Gastrocnemius medialis (tissue), 4 donors: ENCODE measurements at regions not wholly inside any gene's neighbourhood (a gene's known extent, or its start where the extent isn't known, plus 50 kb on each side); places are given as distances from the start of the nearest gene placed in this dataset.
A peak's percentile ranks its signal among the peaks of the same experiment; 100 is the strongest.
"Not testable (repeated sequence)": the region's sequence is repeated elsewhere in the genome, so short reads cannot be mapped to it uniquely, and the experiment has no call there.

Experiments
- ATAC-seq, 2 donors: fragments of 150-250 bp; one replicate each; pipeline ENCODE4 v1.9.1; 2016
- DNase-seq, 2 donors: peaks; one replicate each; pipeline ENCODE4 v3.0.0-alpha.2; 2019
- H3K27ac ChIP-seq, 4 donors: fragments of 200-600 bp; sonication (generic); 1 replicate in 1 of 4; 2 replicates in 3 of 4; pipeline ENCODE4 v1.5.1; 2016 to 2018; ENCODE audit warnings: mild to moderate bottlenecking in 2 of 4, moderate library complexity in 1 of 4
- H3K27me3 ChIP-seq, 3 donors: fragments of 200-600 bp; sonication (generic) in 2 of 3; 1 replicate in 1 of 3; 2 replicates in 2 of 3; pipeline versions ENCODE4 v1.5.1 to v1.6.0; 2016 to 2019; ENCODE audit warnings: mild to moderate bottlenecking in 1 of 3, moderate library complexity in 1 of 3
- H3K36me3 ChIP-seq, 2 donors: fragments of 200-600 bp; sonication (generic) in 1 of 2; one replicate each; pipeline ENCODE4 v1.5.1; 2017 to 2018
- H3K4me1 ChIP-seq, 2 donors: fragments of 200-600 bp; sonication (generic) in 1 of 2; one replicate each; pipeline ENCODE4 v1.5.1; 2016 to 2017; ENCODE audit warnings: mild to moderate bottlenecking in 2 of 2
- H3K4me3 ChIP-seq, 4 donors: fragments of 200-600 bp; sonication (generic) in 3 of 4; 1 replicate in 1 of 4; 2 replicates in 3 of 4; pipeline ENCODE4 v1.5.1; 2016 to 2019; ENCODE audit warnings: mild to moderate bottlenecking in 2 of 4
- H3K9me3 ChIP-seq, 3 donors: fragments of 200-600 bp; sonication (generic) in 2 of 3; 1 replicate in 1 of 3; 2 replicates in 2 of 3; pipeline ENCODE4 v1.5.1; 2016 to 2019
- CTCF ChIP-seq, 5 experiments: fragments of 450-650 bp in 3 of 5; fragments of 200-600 bp in 2 of 5; sonication (generic) in 2 of 5; IDR thresholded peaks in 4 of 5; conservative IDR thresholded peaks in 1 of 5; 1 replicate in 4 of 5; 2 replicates in 1 of 5; pipeline ENCODE4 v1.5.1; 2016 to 2019; ENCODE audit warnings: antibody characterized with exemption in 5 of 5, mild to moderate bottlenecking in 3 of 5, moderate library complexity in 3 of 5
- POLR2A ChIP-seq, 2 donors: fragments of 450-650 bp; IDR thresholded peaks; one replicate each; pipeline ENCODE4 v1.6.1; 2017; ENCODE audit warnings: antibody characterized with exemption in 2 of 2, mild to moderate bottlenecking in 2 of 2, moderate library complexity in 2 of 2
- in situ Hi-C, 4 donors: fragments of 200-750 bp; cut with MboI; loops; one replicate each; pipeline versions ENCODE4 v1.15.0 to v1.8.0; 2017; ENCODE audit warnings: low sequenced_read_pairs in 4 of 4
- intact Hi-C: fragments of 100-400 bp; cut with DNase I; formaldehyde crosslinking; loops from one replicate; pipeline ENCODE4 v1.15.1; 2023; ENCODE audit warnings: low total_unique reads

DNA sequence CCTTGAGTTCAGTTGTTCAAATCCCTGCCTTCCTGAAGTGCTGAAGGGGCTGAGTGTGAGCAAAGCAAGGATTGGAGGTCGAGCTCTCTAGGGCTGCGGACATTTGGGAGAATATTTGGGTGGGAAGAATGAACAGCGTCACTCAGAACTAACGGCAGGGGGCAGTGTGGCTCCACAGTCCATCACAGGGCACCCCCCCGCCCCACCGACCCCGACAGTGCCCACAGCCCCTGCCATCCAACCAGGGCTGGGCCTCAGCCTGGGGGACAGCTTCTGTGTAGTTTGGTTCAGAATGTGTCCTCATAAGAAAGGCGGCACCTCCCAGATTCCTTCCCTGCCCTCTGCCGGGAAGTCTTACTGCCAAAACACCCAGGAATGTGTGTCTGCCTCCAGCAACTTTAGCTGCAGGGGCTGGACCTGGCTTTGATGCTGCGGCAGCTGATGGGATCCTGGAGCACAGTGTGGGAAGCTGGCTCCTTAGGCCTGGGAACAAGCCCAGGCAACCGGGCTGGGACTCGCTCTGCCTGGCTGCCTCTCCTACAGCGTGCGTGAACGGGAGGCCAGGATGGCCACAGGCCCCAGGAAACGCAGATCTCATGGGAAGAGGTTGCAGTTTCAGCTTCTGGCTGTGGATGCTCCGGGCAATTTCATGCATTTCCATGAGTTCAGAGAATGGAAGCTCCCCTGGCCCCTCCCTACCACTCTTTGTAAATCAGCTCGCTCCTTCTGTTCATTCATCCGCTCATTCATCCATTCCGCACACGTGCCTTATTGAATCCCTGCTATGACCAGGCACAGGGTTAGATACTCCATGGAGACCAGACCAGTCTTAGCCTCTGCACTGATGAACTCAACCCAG, 104.9 kb upstream of the TMPRSS2 start:
- Histone ChIP-seq H3K4me3 (no peak overlapping the region), H3K9me3 (no peaks in the 10 kb centered on the region), H3K36me3 (no peaks in the 10 kb centered on the region), H3K4me1 (peaks cover 5 to 12% of the 10 kb centered on the region in 2 donors), H3K27ac (peak overlapping the region in 1 of 4 donors; percentile 11), H3K27me3 (peaks cover 0 to 8% (median 5%) of the 10 kb centered on the region in 3 donors)
- TF ChIP-seq CTCF (IDR thresholded peaks at IDR 0.05 in 4 of 5, conservative IDR thresholded peaks at IDR 0.05 in 1 of 5): peak; percentile 33 to 68 (median 54)
- no peak for TF ChIP-seq POLR2A (IDR thresholded peaks at IDR 0.05)
- DNase-seq (peak; percentile 47 to 72), ATAC-seq (peak; percentile 75 to 77)
- in situ Hi-C loops (loop anchor here in 2 of 4 donors (10.0 to 25.0 kb wide), 2 partner anchors 162 to 499 kb away; no protein-coding TSS in a partner anchor), intact Hi-C loops (loop anchor here (1.0 to 10.0 kb wide), 3 partner anchors 165 to 502 kb away; partner anchors contain the start of gene PRDM15)

DNA sequence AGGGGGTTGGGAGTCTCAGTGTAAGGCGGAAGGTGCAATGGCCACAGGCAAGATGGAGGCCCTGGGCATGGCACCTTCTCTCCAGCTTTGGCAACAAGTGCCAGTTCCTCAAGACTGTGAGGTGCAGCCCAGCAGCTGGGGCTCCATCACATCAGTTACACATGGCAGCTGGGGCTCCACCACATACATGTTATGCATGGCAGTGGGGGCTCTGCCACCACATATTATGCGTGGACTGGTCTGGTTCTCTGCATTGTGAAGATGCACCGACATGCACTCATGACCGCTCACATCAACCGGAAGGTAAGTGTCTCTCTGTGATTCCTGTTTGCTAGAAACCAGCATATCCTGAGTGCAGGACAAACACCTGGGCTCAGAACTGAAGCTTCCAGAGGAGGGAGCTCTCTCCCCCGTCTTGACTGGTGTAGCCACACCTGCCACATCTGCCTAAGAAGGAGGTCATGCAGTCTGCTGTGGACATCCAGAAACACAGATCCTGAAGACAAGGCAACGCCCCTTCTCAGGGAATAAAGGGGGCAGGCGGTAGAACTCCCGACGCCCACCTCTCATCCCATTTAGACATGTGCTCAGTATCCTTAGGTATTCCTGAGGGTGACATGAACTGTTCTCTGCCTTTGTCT, 104.1 kb upstream of the TMPRSS2 start:
- no peak for TF ChIP-seq CTCF (IDR thresholded peaks at IDR 0.05 in 4 of 5, conservative IDR thresholded peaks at IDR 0.05 in 1 of 5)
- TF ChIP-seq POLR2A (IDR thresholded peaks at IDR 0.05): no peak
- DNase-seq (no peak), ATAC-seq (no peak)
- Histone ChIP-seq H3K4me1 (peaks cover 5 to 12% of the 10 kb centered on the region in 2 donors), H3K4me3 (no peak overlapping the region), H3K27ac (no peak overlapping the region), H3K36me3 (no peaks in the 10 kb centered on the region), H3K27me3 (peaks cover 0 to 8% (median 7%) of the 10 kb centered on the region in 3 donors), H3K9me3 (no peaks in the 10 kb centered on the region)
- in situ Hi-C loops: loop anchor here in 2 of 4 donors (10.0 to 25.0 kb wide), 2 partner anchors 163 to 500 kb away; no protein-coding TSS in a partner anchor
- intact Hi-C loops: loop anchor here (1.0 to 10.0 kb wide), 3 partner anchors 166 to 503 kb away; partner anchors contain the start of gene PRDM15

DNA sequence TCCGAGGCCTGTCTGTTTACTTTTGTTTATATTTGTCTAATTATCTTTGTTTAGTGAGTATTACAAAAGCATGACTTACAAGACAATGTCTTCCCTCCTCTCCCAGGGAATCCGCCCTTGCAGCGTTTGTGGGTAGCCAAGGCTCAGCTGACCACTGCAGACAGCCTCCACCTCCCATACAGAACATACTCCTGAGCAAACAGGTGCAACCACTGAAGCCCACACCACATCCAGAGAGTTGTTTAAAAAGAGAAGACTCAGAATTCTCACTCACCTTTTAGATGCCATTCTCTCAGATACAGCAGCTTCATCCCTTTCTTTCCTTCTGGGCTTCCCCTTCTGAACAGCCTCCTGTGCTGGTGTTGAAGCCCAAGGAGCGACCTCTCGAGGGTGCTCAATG, 103.5 kb upstream of the TMPRSS2 start:
- H3K4me3 ChIP-seq: no peak overlapping the region
- no peaks in the 10 kb centered on the region for H3K9me3 ChIP-seq
- no peak overlapping the region for H3K27ac ChIP-seq
- in situ Hi-C loops (loop anchor here in 2 of 4 donors (10.0 to 25.0 kb wide), 2 partner anchors 163 to 501 kb away; no protein-coding TSS in a partner anchor), intact Hi-C loops (loop anchor here (5.0 to 10.0 kb wide), 2 partner anchors 266 to 503 kb away; partner anchors contain the start of gene PRDM15)
- no peaks in the 10 kb centered on the region for H3K36me3 ChIP-seq
- H3K4me1 ChIP-seq: peaks cover 5 to 12% of the 10 kb centered on the region in 2 donors
- DNase-seq: no peak
- no peak for ATAC-seq
- H3K27me3 ChIP-seq: peaks cover 0 to 8% (median 7%) of the 10 kb centered on the region in 3 donors
- no peak for TF ChIP-seq CTCF (IDR thresholded peaks at IDR 0.05 in 4 of 5, conservative IDR thresholded peaks at IDR 0.05 in 1 of 5)

- not testable (repeated sequence) for H3K27me3 ChIP-seq, DNase-seq
Measured at GRCh38 chr21:41610840-41611115, 102.8 kb upstream of the TMPRSS2 start.

More at GRCh38 chr21:41610840-41611115, 102.8 kb upstream of the TMPRSS2 start:
- H3K27ac ChIP-seq, H3K36me3 ChIP-seq, H3K4me1 ChIP-seq, H3K4me3 ChIP-seq, ATAC-seq, H3K9me3 ChIP-seq: not testable (repeated sequence)
- in situ Hi-C loops: loop anchor here in 2 of 4 donors (10.0 to 25.0 kb wide), 2 partner anchors 164 to 502 kb away; no protein-coding TSS in a partner anchor
- intact Hi-C loops: loop anchor here (5.0 to 10.0 kb wide), 2 partner anchors 267 to 504 kb away; partner anchors contain the start of gene PRDM15
